WTC11 (cell line): ENCODE measurements at regions not wholly inside any gene's neighbourhood (a gene's known extent, or its start where the extent isn't known, plus 50 kb on each side); places are given as distances from the start of the nearest gene placed in this dataset.

ENCODE experiments used
- KAT7 ChIP-seq: sonication (generic); formaldehyde crosslinking; IDR thresholded peaks from 2 replicates; pipeline ENCODE4 v1.8.1; 2023; ENCODE audit warnings: missing genetic modification reagents, mild to moderate bottlenecking, borderline replicate concordance
- NR2C2 ChIP-seq: sonication (generic); formaldehyde crosslinking; IDR thresholded peaks from 2 replicates; pipeline ENCODE4 v1.8.0; 2022; ENCODE audit warnings: mild to moderate bottlenecking, missing genetic modification reagents
- SP1 ChIP-seq: sonication (generic); formaldehyde crosslinking; conservative IDR thresholded peaks from 2 replicates; pipeline ENCODE4 v1.8.1; 2022; ENCODE audit warnings: missing genetic modification reagents
- TF ChIP-seq, protein P1 (sequence below): fragments of 200-600 bp; IDR thresholded peaks from 2 replicates; pipeline ENCODE4 v1.8.0; 2022; ENCODE audit warnings: antibody characterized with exemption
- TF ChIP-seq, protein P2 (sequence below): sonication (generic); formaldehyde crosslinking; IDR thresholded peaks from 2 replicates; pipeline ENCODE4 v1.8.0; 2022; ENCODE audit warnings: missing genetic modification reagents
- TF ChIP-seq, protein P3 (sequence below): sonication (generic); formaldehyde crosslinking; IDR thresholded peaks from 2 replicates; pipeline ENCODE4 v1.8.0; 2022; ENCODE audit warnings: mild to moderate bottlenecking, missing genetic modification reagents

DNA sequence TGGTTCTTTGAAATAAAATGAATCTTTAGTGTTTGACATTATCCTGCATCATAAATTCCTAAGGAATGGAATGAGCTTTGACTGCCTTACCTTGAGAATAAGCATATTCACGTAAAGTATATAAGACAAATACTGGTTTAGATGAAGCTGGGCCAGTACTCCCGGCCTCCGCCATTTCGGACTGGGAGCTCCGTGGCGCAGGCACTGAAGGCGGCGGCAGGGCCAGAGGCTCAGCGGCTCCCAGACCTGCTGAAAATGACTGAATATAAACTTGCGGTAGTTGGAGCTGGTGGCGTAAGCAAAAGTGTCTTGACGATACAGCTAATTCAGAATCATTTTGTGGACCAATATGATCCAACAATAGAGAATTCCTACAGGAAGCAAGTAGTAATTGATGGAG, 76.2 kb upstream of the FAM83B start:
- TF ChIP-seq, protein P1, sequence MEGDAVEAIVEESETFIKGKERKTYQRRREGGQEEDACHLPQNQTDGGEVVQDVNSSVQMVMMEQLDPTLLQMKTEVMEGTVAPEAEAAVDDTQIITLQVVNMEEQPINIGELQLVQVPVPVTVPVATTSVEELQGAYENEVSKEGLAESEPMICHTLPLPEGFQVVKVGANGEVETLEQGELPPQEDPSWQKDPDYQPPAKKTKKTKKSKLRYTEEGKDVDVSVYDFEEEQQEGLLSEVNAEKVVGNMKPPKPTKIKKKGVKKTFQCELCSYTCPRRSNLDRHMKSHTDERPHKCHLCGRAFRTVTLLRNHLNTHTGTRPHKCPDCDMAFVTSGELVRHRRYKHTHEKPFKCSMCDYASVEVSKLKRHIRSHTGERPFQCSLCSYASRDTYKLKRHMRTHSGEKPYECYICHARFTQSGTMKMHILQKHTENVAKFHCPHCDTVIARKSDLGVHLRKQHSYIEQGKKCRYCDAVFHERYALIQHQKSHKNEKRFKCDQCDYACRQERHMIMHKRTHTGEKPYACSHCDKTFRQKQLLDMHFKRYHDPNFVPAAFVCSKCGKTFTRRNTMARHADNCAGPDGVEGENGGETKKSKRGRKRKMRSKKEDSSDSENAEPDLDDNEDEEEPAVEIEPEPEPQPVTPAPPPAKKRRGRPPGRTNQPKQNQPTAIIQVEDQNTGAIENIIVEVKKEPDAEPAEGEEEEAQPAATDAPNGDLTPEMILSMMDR = no peak
- TF ChIP-seq KAT7 (CRISPR knock-in tag) (no peak), NR2C2 (CRISPR knock-in tag) (no peak), SP1 (CRISPR knock-in tag) (no peak)
- TF ChIP-seq, protein P2, sequence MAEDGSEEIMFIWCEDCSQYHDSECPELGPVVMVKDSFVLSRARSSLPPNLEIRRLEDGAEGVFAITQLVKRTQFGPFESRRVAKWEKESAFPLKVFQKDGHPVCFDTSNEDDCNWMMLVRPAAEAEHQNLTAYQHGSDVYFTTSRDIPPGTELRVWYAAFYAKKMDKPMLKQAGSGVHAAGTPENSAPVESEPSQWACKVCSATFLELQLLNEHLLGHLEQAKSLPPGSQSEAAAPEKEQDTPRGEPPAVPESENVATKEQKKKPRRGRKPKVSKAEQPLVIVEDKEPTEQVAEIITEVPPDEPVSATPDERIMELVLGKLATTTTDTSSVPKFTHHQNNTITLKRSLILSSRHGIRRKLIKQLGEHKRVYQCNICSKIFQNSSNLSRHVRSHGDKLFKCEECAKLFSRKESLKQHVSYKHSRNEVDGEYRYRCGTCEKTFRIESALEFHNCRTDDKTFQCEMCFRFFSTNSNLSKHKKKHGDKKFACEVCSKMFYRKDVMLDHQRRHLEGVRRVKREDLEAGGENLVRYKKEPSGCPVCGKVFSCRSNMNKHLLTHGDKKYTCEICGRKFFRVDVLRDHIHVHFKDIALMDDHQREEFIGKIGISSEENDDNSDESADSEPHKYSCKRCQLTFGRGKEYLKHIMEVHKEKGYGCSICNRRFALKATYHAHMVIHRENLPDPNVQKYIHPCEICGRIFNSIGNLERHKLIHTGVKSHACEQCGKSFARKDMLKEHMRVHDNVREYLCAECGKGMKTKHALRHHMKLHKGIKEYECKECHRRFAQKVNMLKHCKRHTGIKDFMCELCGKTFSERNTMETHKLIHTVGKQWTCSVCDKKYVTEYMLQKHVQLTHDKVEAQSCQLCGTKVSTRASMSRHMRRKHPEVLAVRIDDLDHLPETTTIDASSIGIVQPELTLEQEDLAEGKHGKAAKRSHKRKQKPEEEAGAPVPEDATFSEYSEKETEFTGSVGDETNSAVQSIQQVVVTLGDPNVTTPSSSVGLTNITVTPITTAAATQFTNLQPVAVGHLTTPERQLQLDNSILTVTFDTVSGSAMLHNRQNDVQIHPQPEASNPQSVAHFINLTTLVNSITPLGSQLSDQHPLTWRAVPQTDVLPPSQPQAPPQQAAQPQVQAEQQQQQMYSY (CRISPR knock-in tag) = no peak
- TF ChIP-seq, protein P3, sequence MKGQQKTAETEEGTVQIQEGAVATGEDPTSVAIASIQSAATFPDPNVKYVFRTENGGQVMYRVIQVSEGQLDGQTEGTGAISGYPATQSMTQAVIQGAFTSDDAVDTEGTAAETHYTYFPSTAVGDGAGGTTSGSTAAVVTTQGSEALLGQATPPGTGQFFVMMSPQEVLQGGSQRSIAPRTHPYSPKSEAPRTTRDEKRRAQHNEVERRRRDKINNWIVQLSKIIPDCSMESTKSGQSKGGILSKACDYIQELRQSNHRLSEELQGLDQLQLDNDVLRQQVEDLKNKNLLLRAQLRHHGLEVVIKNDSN (CRISPR knock-in tag) = no peak
